OCI-LY3 (cell line): ENCODE measurements at regions not wholly inside any gene's neighbourhood (a gene's known extent, or its start where the extent isn't known, plus 50 kb on each side); places are given as distances from the start of the nearest gene placed in this dataset.

Experiments used
- H2AFZ ChIP-seq: fragments of 200-600, 300-600 bp; shearing (Covaris generic); 2 replicates; pipeline ENCODE4 v1.6.0; 2014; ENCODE audit warnings: antibody characterized with exemption, low read depth, low read length
- H3K27ac ChIP-seq: fragments of 200-600, 300-600 bp; sonication (generic); 2 replicates; pipeline ENCODE4 v1.5.1; 2014; ENCODE audit warnings: mild to moderate bottlenecking, low read length, moderate library complexity, mixed read lengths
- H3K27me3 ChIP-seq: fragments of 200-600, 300-600 bp; sonication (generic); 2 replicates; pipeline ENCODE4 v1.6.1; 2014; ENCODE audit warnings: low read depth, low read length, mixed read lengths
- H3K36me3 ChIP-seq: fragments of 200-600, 300-600 bp; sonication (generic); replicated peaks from 2 replicates; pipeline ENCODE3; 2014; ENCODE audit warnings: low read depth, low read length, mixed read lengths
- H3K4me1 ChIP-seq: fragments of 300-600, 200-600 bp; sonication (generic); 2 replicates; pipeline ENCODE4 v1.6.1; 2014; ENCODE audit warnings: low read length, mixed read lengths
- H3K4me2 ChIP-seq: fragments of 200-600, 300-600 bp; sonication (generic); 2 replicates; pipeline ENCODE4 v1.6.1; 2014; ENCODE audit warnings: low read length, mixed read lengths
- H3K4me3 ChIP-seq: fragments of 300-600, 200-600 bp; sonication (generic); 2 replicates; pipeline ENCODE4 v1.5.1; 2014; ENCODE audit warnings: antibody characterized with exemption, mild to moderate bottlenecking, low read length, moderate library complexity
- H3K79me2 ChIP-seq: fragments of 300-600, 200-600 bp; shearing (Covaris generic); 2 replicates; pipeline ENCODE4 v1.6.1; 2014; ENCODE audit warnings: mild to moderate bottlenecking, low read length, mixed read lengths
- H3K9ac ChIP-seq: fragments of 300-600, 200-600 bp; shearing (Covaris generic); 2 replicates; pipeline ENCODE4 v1.6.0; 2014; ENCODE audit warnings: mild to moderate bottlenecking, low read length, moderate library complexity
- H3K9me3 ChIP-seq: fragments of 200-600, 300-600 bp; shearing (Covaris generic); 2 replicates; pipeline ENCODE4 v1.6.1; 2014; ENCODE audit warnings: low read length, mixed read lengths; ENCODE audit not compliant: insufficient read depth
- H4K20me1 ChIP-seq: fragments of 200-600, 300-600 bp; sonication (generic); 2 replicates; pipeline ENCODE4 v1.6.1; 2016; ENCODE audit warnings: low read length, mixed read lengths; ENCODE audit not compliant: insufficient read depth
- EZH2phosphoT487 ChIP-seq: fragments of 200-600 bp; shearing (Covaris generic); IDR thresholded peaks from 2 replicates; pipeline ENCODE4 v1.6.1; 2018; ENCODE audit warnings: antibody characterized with exemption, mixed run types, low read depth
- TF ChIP-seq, protein P1 (sequence below): fragments of 200-600, 300-600 bp; sonication (generic); IDR thresholded peaks from 2 replicates; pipeline ENCODE4 v1.5.1; 2014; ENCODE audit warnings: antibody characterized with exemption, low read length, low read depth

DNA sequence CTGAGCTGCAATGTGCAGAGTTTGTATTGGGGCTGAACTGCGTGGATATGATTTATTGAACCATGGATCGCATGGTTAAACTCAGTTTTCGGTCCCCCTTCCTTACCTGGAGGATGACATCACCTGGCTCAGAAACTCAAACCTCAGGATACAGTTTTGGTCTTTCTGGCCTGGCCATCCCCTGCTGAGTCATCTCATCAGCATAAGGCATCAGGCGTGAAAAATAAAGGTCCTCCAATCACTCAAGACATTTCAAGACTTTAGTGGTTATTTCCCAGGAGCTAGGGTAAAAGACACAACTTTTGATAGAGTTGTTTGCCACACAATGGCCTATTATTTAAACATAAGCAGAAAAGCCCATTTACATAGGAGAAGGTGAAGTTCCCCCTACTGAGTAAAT, 631.1 kb upstream of the TMEM132C start:
- peaks cover 6% of the 10 kb centered on the region for H3K36me3 ChIP-seq
- no peak for TF ChIP-seq EZH2phosphoT487
- TF ChIP-seq, protein P1, sequence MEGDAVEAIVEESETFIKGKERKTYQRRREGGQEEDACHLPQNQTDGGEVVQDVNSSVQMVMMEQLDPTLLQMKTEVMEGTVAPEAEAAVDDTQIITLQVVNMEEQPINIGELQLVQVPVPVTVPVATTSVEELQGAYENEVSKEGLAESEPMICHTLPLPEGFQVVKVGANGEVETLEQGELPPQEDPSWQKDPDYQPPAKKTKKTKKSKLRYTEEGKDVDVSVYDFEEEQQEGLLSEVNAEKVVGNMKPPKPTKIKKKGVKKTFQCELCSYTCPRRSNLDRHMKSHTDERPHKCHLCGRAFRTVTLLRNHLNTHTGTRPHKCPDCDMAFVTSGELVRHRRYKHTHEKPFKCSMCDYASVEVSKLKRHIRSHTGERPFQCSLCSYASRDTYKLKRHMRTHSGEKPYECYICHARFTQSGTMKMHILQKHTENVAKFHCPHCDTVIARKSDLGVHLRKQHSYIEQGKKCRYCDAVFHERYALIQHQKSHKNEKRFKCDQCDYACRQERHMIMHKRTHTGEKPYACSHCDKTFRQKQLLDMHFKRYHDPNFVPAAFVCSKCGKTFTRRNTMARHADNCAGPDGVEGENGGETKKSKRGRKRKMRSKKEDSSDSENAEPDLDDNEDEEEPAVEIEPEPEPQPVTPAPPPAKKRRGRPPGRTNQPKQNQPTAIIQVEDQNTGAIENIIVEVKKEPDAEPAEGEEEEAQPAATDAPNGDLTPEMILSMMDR = no peak
- no peak overlapping the region; the same call in 1 of the 2 replicates for H3K9ac ChIP-seq
- peaks cover 38% of the 10 kb centered on the region for H3K4me1 ChIP-seq
- no peaks in the 10 kb centered on the region for H4K20me1 ChIP-seq
- H3K27ac ChIP-seq = peak overlapping the region; percentile 64
- H3K79me2 ChIP-seq = no peaks in the 10 kb centered on the region
- no peaks in the 10 kb centered on the region for H3K27me3 ChIP-seq
- no peak overlapping the region for H3K4me3 ChIP-seq
- H3K4me2 ChIP-seq = peak overlapping the region; percentile 35
- H2AFZ ChIP-seq = no peak overlapping the region
- 0 out of 2 replicates have a peak, but pooled peaks cover 3% of the 10 kb centered on the region for H3K9me3 ChIP-seq

DNA sequence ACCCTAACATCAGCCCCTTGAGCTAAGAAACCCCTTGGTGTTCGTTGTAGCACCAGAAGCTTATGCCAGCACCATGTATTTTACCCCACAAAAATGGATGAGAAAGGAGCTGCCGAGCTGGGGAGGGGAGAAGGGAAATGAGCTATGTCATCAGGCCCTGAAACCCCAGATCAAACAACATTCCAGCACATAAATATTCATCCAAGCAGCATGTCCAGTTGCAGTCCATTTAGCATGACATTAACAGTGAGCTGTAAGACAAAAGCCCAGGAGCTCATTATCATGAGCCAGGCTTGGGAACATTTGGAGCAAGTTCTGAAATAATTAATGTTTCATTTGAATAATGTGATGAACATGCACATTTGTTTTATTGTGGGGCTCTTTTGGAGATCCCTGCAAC, 630.1 kb upstream of the TMEM132C start:
- no peak overlapping the region for H2AFZ ChIP-seq
- peak overlapping the region; percentile 35; the same call in 1 of the 2 replicates for H3K4me2 ChIP-seq
- H3K4me3 ChIP-seq = no peak overlapping the region
- H3K79me2 ChIP-seq = no peaks in the 10 kb centered on the region
- peak overlapping the region; percentile 64 for H3K27ac ChIP-seq
- no peak overlapping the region; the same call in 1 of the 2 replicates for H3K9ac ChIP-seq
- peaks cover 9% of the 10 kb centered on the region for H3K36me3 ChIP-seq
- peaks cover 38% of the 10 kb centered on the region for H3K4me1 ChIP-seq
- no peaks in the 10 kb centered on the region for H4K20me1 ChIP-seq
- TF ChIP-seq EZH2phosphoT487 = no peak
- TF ChIP-seq, protein P1 = no peak
- 0 out of 2 replicates have a peak, but pooled peaks cover 3% of the 10 kb centered on the region for H3K9me3 ChIP-seq
- no peaks in the 10 kb centered on the region for H3K27me3 ChIP-seq

DNA sequence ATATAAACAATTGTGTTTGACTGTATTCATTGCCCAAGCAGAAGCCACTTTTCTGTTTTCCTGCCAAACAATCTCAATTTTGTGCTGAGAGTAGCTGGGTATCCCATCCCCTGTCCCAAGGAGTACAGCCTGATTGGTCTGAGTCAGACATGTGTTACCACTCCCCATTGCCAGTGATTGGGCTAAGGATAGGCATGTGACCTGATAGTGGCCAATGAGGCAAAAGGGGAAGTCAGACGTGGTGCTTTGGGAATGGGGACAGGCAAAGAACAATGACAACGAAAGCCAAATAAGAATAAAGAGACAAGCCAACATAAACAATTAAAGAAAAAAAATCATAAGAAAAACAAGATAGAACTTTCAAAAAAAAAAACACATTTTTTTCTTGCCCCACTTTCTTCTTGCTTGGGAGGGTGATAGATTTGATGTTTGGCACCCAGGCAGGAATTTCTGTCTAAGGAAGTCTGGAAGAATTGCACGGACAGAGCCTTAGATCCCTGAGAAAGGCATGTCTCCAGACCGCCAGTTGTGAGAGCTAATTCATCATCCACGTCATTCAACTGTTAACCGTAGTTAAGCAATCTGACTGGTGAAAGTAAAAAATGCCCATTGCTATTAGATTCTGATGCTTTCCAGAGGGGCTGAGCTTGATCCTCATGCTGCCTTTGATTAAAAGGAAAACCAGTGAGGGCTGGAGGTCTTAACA, 626.6 kb upstream of the TMEM132C start:
- H3K27ac ChIP-seq = no peak overlapping the region
- H3K4me3 ChIP-seq = no peak overlapping the region
- H3K4me1 ChIP-seq = peaks cover 24% of the 10 kb centered on the region
- no peaks in the 10 kb centered on the region for H3K27me3 ChIP-seq
- no peak overlapping the region for H3K9ac ChIP-seq
- no peaks in the 10 kb centered on the region for H3K79me2 ChIP-seq
- TF ChIP-seq, protein P1 = no peak
- no peak for TF ChIP-seq EZH2phosphoT487
- 0 out of 2 replicates have a peak, but pooled peaks cover 3% of the 10 kb centered on the region for H3K9me3 ChIP-seq
- H2AFZ ChIP-seq = no peak overlapping the region
- H3K4me2 ChIP-seq = no peak overlapping the region
- peaks cover 9% of the 10 kb centered on the region for H3K36me3 ChIP-seq
- H4K20me1 ChIP-seq = no peaks in the 10 kb centered on the region

- no peak for TF ChIP-seq EZH2phosphoT487
- TF ChIP-seq, protein P1 = no peak
- Histone ChIP-seq H3K9ac (no peak overlapping the region), H3K4me2 (no peak overlapping the region), H3K4me3 (no peak overlapping the region), H4K20me1 (no peaks in the 10 kb centered on the region), H3K27me3 (no peaks in the 10 kb centered on the region), H3K36me3 (peaks cover 9% of the 10 kb centered on the region), H3K27ac (no peak overlapping the region), H3K79me2 (no peaks in the 10 kb centered on the region), H2AFZ (no peak overlapping the region), H3K4me1 (peaks cover 6% of the 10 kb centered on the region; the same call in 1 of the 2 replicates), H3K9me3 (0 out of 2 replicates have a peak, but pooled peaks cover 3% of the 10 kb centered on the region)
Observed at GRCh38 chr12:127642208-127642607, 624.8 kb upstream of the TMEM132C start.
